ENCODE measurements at regions not wholly inside any gene's neighbourhood (a gene's known extent, or its start where the extent isn't known, plus 50 kb on each side); places are given as distances from the start of the nearest gene placed in this dataset.

DNA sequence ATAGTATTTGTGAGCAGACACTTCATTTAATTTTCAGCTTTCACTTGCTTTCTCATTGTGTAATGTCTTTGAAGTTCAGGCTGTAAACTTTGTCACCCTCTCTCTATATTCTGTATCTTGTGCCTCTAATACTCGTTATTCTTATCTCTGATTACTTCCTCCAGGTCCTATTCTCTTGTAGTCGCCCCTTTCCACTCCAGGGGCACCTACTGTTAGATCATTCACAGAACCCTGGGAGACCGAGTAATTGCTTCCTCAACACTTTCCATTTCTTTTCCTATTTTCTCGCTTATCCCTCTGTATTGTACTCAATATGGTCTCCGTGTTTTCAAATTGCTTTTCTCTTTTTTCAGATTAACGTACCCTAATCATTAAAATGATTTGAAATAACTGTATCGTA is 93.9 kb upstream of the TDRD3 start:
- TF ChIP-seq, protein P1, sequence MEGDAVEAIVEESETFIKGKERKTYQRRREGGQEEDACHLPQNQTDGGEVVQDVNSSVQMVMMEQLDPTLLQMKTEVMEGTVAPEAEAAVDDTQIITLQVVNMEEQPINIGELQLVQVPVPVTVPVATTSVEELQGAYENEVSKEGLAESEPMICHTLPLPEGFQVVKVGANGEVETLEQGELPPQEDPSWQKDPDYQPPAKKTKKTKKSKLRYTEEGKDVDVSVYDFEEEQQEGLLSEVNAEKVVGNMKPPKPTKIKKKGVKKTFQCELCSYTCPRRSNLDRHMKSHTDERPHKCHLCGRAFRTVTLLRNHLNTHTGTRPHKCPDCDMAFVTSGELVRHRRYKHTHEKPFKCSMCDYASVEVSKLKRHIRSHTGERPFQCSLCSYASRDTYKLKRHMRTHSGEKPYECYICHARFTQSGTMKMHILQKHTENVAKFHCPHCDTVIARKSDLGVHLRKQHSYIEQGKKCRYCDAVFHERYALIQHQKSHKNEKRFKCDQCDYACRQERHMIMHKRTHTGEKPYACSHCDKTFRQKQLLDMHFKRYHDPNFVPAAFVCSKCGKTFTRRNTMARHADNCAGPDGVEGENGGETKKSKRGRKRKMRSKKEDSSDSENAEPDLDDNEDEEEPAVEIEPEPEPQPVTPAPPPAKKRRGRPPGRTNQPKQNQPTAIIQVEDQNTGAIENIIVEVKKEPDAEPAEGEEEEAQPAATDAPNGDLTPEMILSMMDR (conservative IDR thresholded peaks at IDR 0.05 in 1 of 2, IDR thresholded peaks at IDR 0.05 in 1 of 2; ENCODE audit: low read depth in 1 of 2, low read length in 2 of 2), result no peak
- no peak for TF ChIP-seq EZH2 (IDR thresholded peaks at IDR 0.05; ENCODE audit: low read length, missing control alignments)
